Mesothelial cell of epicardium (in vitro differentiated cells): ENCODE measurements at regions not wholly inside any gene's neighbourhood (a gene's known extent, or its start where the extent isn't known, plus 50 kb on each side); places are given as distances from the start of the nearest gene placed in this dataset.

Experiments used
- DNase-seq, 2 experiments: peaks; one replicate each; pipeline ENCODE4 v3.0.0; 2021; ENCODE audit warnings: low spot score in 2 of 2; ENCODE audit not compliant: unreplicated experiment in 2 of 2
- H3K27ac Mint-ChIP-seq: 2 replicates; pipeline ENCODE4 v1.8.0; 2021; ENCODE audit warnings: mixed read lengths
- H3K27me3 Mint-ChIP-seq: 2 replicates; pipeline ENCODE4 v1.8.0; 2021; ENCODE audit warnings: low read depth, mixed read lengths
- H3K36me3 Mint-ChIP-seq: 2 replicates; pipeline ENCODE4 v1.8.0; 2021; ENCODE audit warnings: mixed read lengths
- H3K4me1 Mint-ChIP-seq: 2 replicates; pipeline ENCODE4 v1.8.0; 2021; ENCODE audit warnings: mixed read lengths
- H3K4me3 Mint-ChIP-seq: 2 replicates; pipeline ENCODE4 v1.8.0; 2021; ENCODE audit warnings: mild to moderate bottlenecking, moderate library complexity, mixed read lengths
- H3K9me3 Mint-ChIP-seq: 2 replicates; pipeline ENCODE4 v1.8.0; 2021; ENCODE audit warnings: mixed read lengths
- CTCF ChIP-seq: fragments of 200-600 bp; sonication (generic); IDR thresholded peaks from one replicate; pipeline ENCODE4 v1.5.0; 2021; ENCODE audit warnings: antibody characterized with exemption; ENCODE audit not compliant: unreplicated experiment

GRCh38 chr6:4638641-4639040, 137.6 kb upstream of the CDYL start:
- DNase-seq = no peak
- Mint-ChIP-seq H3K4me1 (peaks cover 5% of the 10 kb centered on the region), H3K4me3 (no peak overlapping the region), H3K27me3 (no peaks in the 10 kb centered on the region), H3K9me3 (peaks cover 15% of the 10 kb centered on the region), H3K36me3 (peaks cover 2% of the 10 kb centered on the region), H3K27ac (no peak overlapping the region)
- no peak for TF ChIP-seq CTCF

GRCh38 chr6:4637691-4638433, 138.3 kb upstream of the CDYL start:
- peaks cover 2% of the 10 kb centered on the region for H3K36me3 Mint-ChIP-seq
- TF ChIP-seq CTCF = no peak
- peaks cover 11% of the 10 kb centered on the region for H3K9me3 Mint-ChIP-seq
- no peak overlapping the region for H3K27ac Mint-ChIP-seq
- peaks cover 5% of the 10 kb centered on the region for H3K4me1 Mint-ChIP-seq
- no peaks in the 10 kb centered on the region for H3K27me3 Mint-ChIP-seq
- no peak for DNase-seq
- H3K4me3 Mint-ChIP-seq = no peak overlapping the region

DNA sequence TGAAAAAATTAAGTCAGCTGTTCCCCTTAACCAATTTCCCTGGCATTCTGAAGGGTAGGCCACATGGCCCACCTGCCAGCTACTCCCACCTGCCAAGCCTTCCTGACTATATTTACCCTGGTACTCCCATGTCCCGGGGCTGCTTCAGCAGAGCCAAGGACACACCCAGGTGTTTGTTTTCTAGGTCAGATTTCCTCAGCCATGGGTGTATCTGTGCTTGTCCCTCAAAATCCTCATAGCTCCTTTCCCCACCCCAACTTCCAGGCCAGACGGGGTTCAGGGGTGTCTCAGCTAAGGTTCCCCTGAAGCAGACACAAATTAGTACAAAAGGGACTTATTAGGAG, 139.4 kb upstream of the CDYL start:
- no peak for DNase-seq
- no peak overlapping the region for H3K4me3 Mint-ChIP-seq
- no peaks in the 10 kb centered on the region for H3K27me3 Mint-ChIP-seq
- peaks cover 5% of the 10 kb centered on the region for H3K4me1 Mint-ChIP-seq
- TF ChIP-seq CTCF = no peak
- H3K36me3 Mint-ChIP-seq = no peaks in the 10 kb centered on the region
- H3K9me3 Mint-ChIP-seq = peaks cover 7% of the 10 kb centered on the region
- H3K27ac Mint-ChIP-seq = no peak overlapping the region

DNA sequence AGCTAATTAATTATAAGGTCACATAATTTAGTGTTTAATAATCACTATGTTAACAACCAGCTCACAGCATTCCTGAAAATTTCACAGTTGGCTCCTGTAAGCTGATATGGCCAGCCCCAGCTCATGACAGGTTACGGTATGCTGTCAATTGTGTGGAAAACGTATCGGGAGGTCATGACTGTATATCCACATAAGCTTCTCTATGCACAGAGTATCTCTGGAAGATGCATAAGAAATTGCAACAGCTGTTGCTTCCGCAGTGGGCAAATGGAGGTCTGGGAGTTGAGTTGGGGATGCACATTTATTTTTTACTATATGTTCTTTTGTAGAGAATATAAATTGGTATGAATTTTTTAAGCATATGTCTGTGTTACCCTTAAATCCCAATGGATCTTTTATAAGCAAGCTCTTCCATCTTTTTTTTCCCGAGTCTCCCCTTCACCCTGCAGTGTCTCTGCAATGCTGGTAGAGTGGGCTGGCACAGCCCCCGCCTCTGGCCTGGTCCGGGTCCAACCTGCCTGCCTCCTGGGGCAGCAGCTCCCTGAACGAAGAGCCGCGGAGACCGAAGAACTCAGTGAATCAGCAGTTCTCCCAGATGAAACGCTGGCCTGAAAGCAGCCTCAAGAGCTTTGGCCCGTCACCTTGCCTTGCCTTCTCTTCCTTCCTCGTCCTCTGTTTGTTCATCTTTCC, 139.9 kb upstream of the CDYL start:
- Mint-ChIP-seq H3K4me3 (no peak overlapping the region), H3K27me3 (no peaks in the 10 kb centered on the region), H3K27ac (no peak overlapping the region), H3K36me3 (no peaks in the 10 kb centered on the region), H3K9me3 (peaks cover 5% of the 10 kb centered on the region), H3K4me1 (peaks cover 5% of the 10 kb centered on the region)
- no peak for DNase-seq
- no peak for TF ChIP-seq CTCF

DNA sequence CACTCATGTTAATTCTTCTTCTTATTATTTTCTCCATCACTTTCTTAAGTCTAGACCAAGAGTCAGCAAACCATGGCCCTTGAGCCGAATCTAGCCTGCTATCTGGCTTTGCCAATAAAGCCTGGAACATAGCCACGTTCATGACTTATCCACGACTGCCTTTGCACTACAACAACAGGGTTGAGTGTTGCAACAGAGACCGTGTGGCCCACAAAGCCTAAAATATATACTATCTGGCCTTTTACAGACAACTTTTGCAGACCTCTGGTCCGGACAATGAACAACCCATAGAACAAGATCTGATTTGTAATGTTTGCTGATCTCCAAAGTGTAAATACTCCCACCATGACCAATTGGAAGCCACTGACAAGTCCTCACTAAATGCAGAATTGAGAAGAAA, 140.5 kb upstream of the CDYL start:
- Mint-ChIP-seq H3K9me3 (peaks cover 10% of the 10 kb centered on the region), H3K27me3 (no peaks in the 10 kb centered on the region), H3K4me3 (no peak overlapping the region), H3K36me3 (peaks cover 2% of the 10 kb centered on the region), H3K4me1 (peaks cover 5% of the 10 kb centered on the region), H3K27ac (no peak overlapping the region)
- TF ChIP-seq CTCF = no peak
- no peak for DNase-seq
